Naive thymus-derived CD4-positive, alpha-beta T cell (primary cell): ENCODE measurements at regions not wholly inside any gene's neighbourhood (a gene's known extent, or its start where the extent isn't known, plus 50 kb on each side); places are given as distances from the start of the nearest gene placed in this dataset.

Experiments used
- ATAC-seq: fragments of 150-1000 bp; cut with Tn5 transposase; 2 replicates; pipeline ENCODE4 v1.10.0; 2021; ENCODE audit warnings: mild to moderate bottlenecking, moderate library complexity
- CTCF ChIA-PET: fragments of 350-600 bp; sonication (Branson Sonifier 250); formaldehyde crosslinking; loops from one replicate; lab custom pipeline; 2021; ENCODE audit warnings: antibody characterized with exemption; lab: Charles Lee
- POLR2A ChIA-PET: fragments of 350-600 bp; sonication (Branson Sonifier 250); formaldehyde crosslinking; loops from one replicate; lab custom pipeline; 2021; ENCODE audit warnings: antibody characterized with exemption, inconsistent platforms; lab: Charles Lee
- DNase-seq, 9 donors: peaks; one replicate each; pipeline versions ENCODE4 v3.0.0 to v3.0.0-alpha.2; 2020 to 2022; ENCODE audit warnings: mixed read lengths in 1 of 9
- H3K27ac ChIP-seq: one replicate; pipeline ENCODE4 v1.7.0; 2013; ENCODE audit warnings: mild to moderate bottlenecking, low read depth, low read length, moderate library complexity
- H3K27me3 ChIP-seq, 2 donors: one replicate each; pipeline ENCODE4 v1.7.0; 2013; ENCODE audit warnings: low read length in 2 of 2, mild to moderate bottlenecking in 2 of 2, moderate library complexity in 2 of 2; ENCODE audit not compliant: control insufficient read depth in 2 of 2, insufficient read depth in 2 of 2
- H3K36me3 ChIP-seq, 3 experiments: 1 replicate in 2 of 3; 2 replicates in 1 of 3; pipeline ENCODE4 v1.7.0; 2013; ENCODE audit warnings: low read length in 3 of 3, mild to moderate bottlenecking in 3 of 3, moderate library complexity in 1 of 3; ENCODE audit not compliant: insufficient read depth in 3 of 3, control insufficient read depth in 2 of 3
- H3K4me1 ChIP-seq, 2 donors: one replicate each; pipeline ENCODE4 v1.7.0; 2013; ENCODE audit warnings: low read length in 2 of 2, mild to moderate bottlenecking in 2 of 2, moderate library complexity in 1 of 2; ENCODE audit not compliant: control insufficient read depth in 2 of 2, insufficient read depth in 2 of 2
- H3K4me3 ChIP-seq: 2 replicates; pipeline ENCODE4 v1.7.0; 2013; ENCODE audit warnings: mild to moderate bottlenecking, low read length
- H3K9me3 ChIP-seq, 3 experiments: 1 replicate in 2 of 3; 2 replicates in 1 of 3; pipeline ENCODE4 v1.7.0; 2013; ENCODE audit warnings: low read length in 3 of 3; ENCODE audit not compliant: control insufficient read depth in 2 of 3
- H3K27ac Mint-ChIP-seq, 9 donors: one replicate each; pipeline ENCODE4 v1.8.0; 2020 to 2022; ENCODE audit warnings: mixed read lengths in 9 of 9, mild to moderate bottlenecking in 8 of 9, moderate library complexity in 5 of 9, inconsistent platforms in 2 of 9
- H3K27me3 Mint-ChIP-seq, 5 donors: one replicate each; pipeline ENCODE4 v1.8.0; 2021 to 2022; ENCODE audit warnings: mixed read lengths in 5 of 5, mild to moderate bottlenecking in 1 of 5
- H3K36me3 Mint-ChIP-seq, 5 donors: one replicate each; pipeline ENCODE4 v1.8.0; 2020 to 2022; ENCODE audit warnings: mixed read lengths in 5 of 5, mild to moderate bottlenecking in 3 of 5, inconsistent platforms in 1 of 5
- H3K4me1 Mint-ChIP-seq, 7 donors: one replicate each; pipeline ENCODE4 v1.8.0; 2020 to 2022; ENCODE audit warnings: mixed read lengths in 7 of 7, mild to moderate bottlenecking in 3 of 7, inconsistent platforms in 1 of 7
- H3K4me3 Mint-ChIP-seq, 10 donors: one replicate each; pipeline ENCODE4 v1.8.0; 2020 to 2022; ENCODE audit warnings: mild to moderate bottlenecking in 10 of 10, mixed read lengths in 10 of 10, moderate library complexity in 6 of 10, inconsistent platforms in 2 of 10
- H3K9me3 Mint-ChIP-seq, 11 donors: one replicate each; pipeline ENCODE4 v1.8.0; 2020 to 2022; ENCODE audit warnings: mixed read lengths in 11 of 11, mild to moderate bottlenecking in 4 of 11, inconsistent platforms in 1 of 11, moderate library complexity in 1 of 11
- intact Hi-C, 2 donors: fragments of 100-400 bp; cut with micrococcal nuclease; formaldehyde crosslinking; loops; one replicate each; pipeline ENCODE4 v1.15.1; 2023

DNA sequence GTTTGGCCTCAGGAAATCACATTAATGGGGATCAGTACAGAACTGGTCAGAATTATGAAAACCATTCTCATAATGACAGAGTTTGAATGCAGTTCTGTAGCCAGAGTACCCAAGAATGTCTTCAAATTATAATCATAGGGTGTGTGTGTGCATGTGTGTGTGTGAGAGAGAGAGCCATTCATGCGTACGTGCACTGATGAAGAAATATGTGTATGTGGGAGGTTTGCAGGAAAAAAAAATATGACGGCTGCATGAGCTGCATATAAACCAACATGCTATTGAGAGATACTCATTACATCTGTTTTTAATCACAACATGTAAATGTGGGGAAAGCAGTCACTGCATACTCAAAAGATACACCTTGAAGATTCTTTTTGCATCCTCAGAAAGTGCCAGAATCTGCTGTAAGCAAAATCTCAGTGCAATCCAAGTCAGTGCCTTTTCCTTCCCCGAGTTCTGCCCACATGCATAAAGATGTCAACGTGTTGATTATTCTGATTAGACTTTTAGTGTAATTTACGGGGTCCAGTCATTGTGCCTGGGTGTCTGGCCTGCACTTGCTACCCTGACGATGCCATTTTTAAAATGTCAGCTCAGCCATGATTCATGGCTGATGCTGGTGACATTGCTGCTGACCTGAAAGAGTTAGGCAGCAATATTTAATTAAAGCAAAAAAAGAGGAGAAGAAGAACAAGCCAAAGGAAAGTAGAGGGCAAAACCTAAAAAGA is 378.7 kb upstream of the ZFHX3 start:
- no peak for ATAC-seq
- DNase-seq, result no peak
- H3K36me3 Mint-ChIP-seq, result no peaks in the 10 kb centered on the region
- no peaks in the 10 kb centered on the region for H3K36me3 ChIP-seq
- H3K4me1 ChIP-seq, result no peaks in the 10 kb centered on the region
- H3K27ac ChIP-seq, result no peak overlapping the region
- no peaks in the 10 kb centered on the region for H3K27me3 ChIP-seq
- no peak overlapping the region for H3K27ac Mint-ChIP-seq
- peaks cover 0 to 9% (median 2%) of the 10 kb centered on the region in 11 donors for H3K9me3 Mint-ChIP-seq
- ChIA-PET POLR2A (no interaction called here), CTCF (no interaction called here)
- peaks cover 0 to 2% (median 0%) of the 10 kb centered on the region in 7 donors for H3K4me1 Mint-ChIP-seq
- H3K4me3 ChIP-seq, result no peak overlapping the region
- H3K27me3 Mint-ChIP-seq, result peaks cover 0 to 9% (median 0%) of the 10 kb centered on the region in 5 donors
- no peak overlapping the region for H3K4me3 Mint-ChIP-seq
- no peaks in the 10 kb centered on the region for H3K9me3 ChIP-seq
- intact Hi-C loops, result no loop called here

DNA sequence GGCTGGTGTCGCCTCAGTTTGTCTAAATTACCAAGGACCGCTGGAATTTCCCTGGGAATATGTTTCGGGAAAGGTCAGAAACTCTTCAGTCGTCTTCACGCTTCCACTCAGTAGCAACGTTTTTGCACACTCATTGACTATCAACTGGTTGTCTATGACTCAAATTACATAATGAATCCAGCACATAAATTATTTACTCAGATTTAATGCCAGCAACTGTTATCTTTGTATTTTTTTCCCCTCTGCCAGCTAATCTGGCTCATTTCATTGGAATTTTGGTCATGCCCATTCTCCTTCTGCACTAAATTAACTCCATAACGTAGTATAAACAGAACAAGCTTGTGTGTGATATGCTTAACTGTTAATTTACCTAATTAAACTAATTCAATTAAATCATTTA is 372.7 kb upstream of the ZFHX3 start:
- peaks cover 0 to 9% (median 0%) of the 10 kb centered on the region in 5 donors for H3K27me3 Mint-ChIP-seq
- no peaks in the 10 kb centered on the region for H3K36me3 ChIP-seq

DNA sequence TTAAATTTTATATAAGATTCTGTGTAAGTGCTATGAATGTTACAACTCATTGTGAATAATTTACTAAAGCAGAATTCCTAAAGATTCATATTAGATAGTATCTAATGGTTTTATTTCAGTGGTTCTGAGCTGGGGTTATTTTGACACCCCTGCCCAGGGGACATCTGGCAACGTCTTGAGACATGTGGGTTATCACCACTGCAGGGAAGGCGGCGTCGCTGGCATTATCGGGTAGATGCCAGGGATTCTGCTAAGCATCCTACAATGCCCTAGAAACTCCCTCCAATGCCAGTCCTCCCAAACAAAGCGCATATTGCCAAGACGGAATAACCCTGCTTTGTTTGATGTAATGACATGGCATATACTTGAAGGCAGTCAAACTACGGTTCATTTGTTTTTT is 372.3 kb upstream of the ZFHX3 start:
- Mint-ChIP-seq H3K9me3 (peaks cover 0 to 3% (median 0%) of the 10 kb centered on the region in 11 donors), H3K4me1 (peaks cover 0 to 2% (median 0%) of the 10 kb centered on the region in 7 donors), H3K4me3 (no peak overlapping the region), H3K27ac (no peak overlapping the region), H3K36me3 (no peaks in the 10 kb centered on the region), H3K27me3 (peaks cover 0 to 9% (median 0%) of the 10 kb centered on the region in 5 donors)
- no peak overlapping the region for H3K4me3 ChIP-seq
- no peak for DNase-seq
- H3K27ac ChIP-seq, result no peak overlapping the region
- no peaks in the 10 kb centered on the region for H3K9me3 ChIP-seq
- ATAC-seq, result no peak
- no peaks in the 10 kb centered on the region for H3K4me1 ChIP-seq
- POLR2A ChIA-PET, result no interaction called here
- CTCF ChIA-PET, result no interaction called here
- no peaks in the 10 kb centered on the region for H3K27me3 ChIP-seq
- intact Hi-C loops, result no loop called here
- no peaks in the 10 kb centered on the region for H3K36me3 ChIP-seq

More for the DNA sequence above, 372.7 kb upstream of the ZFHX3 start:
- H3K4me3 ChIP-seq, result no peak overlapping the region
- H3K36me3 Mint-ChIP-seq, result no peaks in the 10 kb centered on the region
- peaks cover 0 to 2% (median 0%) of the 10 kb centered on the region in 7 donors for H3K4me1 Mint-ChIP-seq
- H3K27ac Mint-ChIP-seq, result no peak overlapping the region
- DNase-seq (no peak), ATAC-seq (no peak)
- ChIA-PET CTCF (interaction anchor here (0.6 kb wide), 1 partner anchor 483 kb away, joined by 4 read pairs; no protein-coding TSS in a partner anchor), POLR2A (no interaction called here)
- no peak overlapping the region for H3K27ac ChIP-seq
- H3K4me3 Mint-ChIP-seq, result no peak overlapping the region
- H3K9me3 ChIP-seq, result no peaks in the 10 kb centered on the region
- peaks cover 0 to 3% (median 0%) of the 10 kb centered on the region in 11 donors for H3K9me3 Mint-ChIP-seq
- no peaks in the 10 kb centered on the region for H3K27me3 ChIP-seq
- no peaks in the 10 kb centered on the region for H3K4me1 ChIP-seq
- intact Hi-C loops, result no loop called here

- H3K36me3 Mint-ChIP-seq, result no peaks in the 10 kb centered on the region
- Histone ChIP-seq H3K9me3 (no peaks in the 10 kb centered on the region), H3K4me3 (no peak overlapping the region), H3K4me1 (no peaks in the 10 kb centered on the region), H3K36me3 (no peaks in the 10 kb centered on the region), H3K27me3 (no peaks in the 10 kb centered on the region), H3K27ac (no peak overlapping the region)
- H3K27ac Mint-ChIP-seq, result no peak overlapping the region
- peaks cover 0 to 9% (median 0%) of the 10 kb centered on the region in 5 donors for H3K27me3 Mint-ChIP-seq
- ATAC-seq (no peak), DNase-seq (no peak)
- H3K9me3 Mint-ChIP-seq, result peaks cover 0 to 3% (median 0%) of the 10 kb centered on the region in 11 donors
- no peaks in the 10 kb centered on the region for H3K4me1 Mint-ChIP-seq
- no peak overlapping the region for H3K4me3 Mint-ChIP-seq
- ChIA-PET CTCF (no interaction called here), POLR2A (no interaction called here)
- intact Hi-C loops, result no loop called here
These were observed 370.8 kb upstream of the ZFHX3 start for GRCh38 chr16:73418691-73419090.

- no peak overlapping the region for H3K27ac Mint-ChIP-seq
- ATAC-seq (no peak), DNase-seq (no peak)
- no peaks in the 10 kb centered on the region for H3K4me1 ChIP-seq
- no peaks in the 10 kb centered on the region for H3K36me3 ChIP-seq
- H3K9me3 ChIP-seq, result no peaks in the 10 kb centered on the region
- no peaks in the 10 kb centered on the region for H3K27me3 ChIP-seq
- no peak overlapping the region for H3K27ac ChIP-seq
- ChIA-PET CTCF (no interaction called here), POLR2A (no interaction called here)
- H3K36me3 Mint-ChIP-seq, result no peaks in the 10 kb centered on the region
- intact Hi-C loops, result no loop called here
- H3K4me3 Mint-ChIP-seq, result no peak overlapping the region
- H3K9me3 Mint-ChIP-seq, result peaks cover 0 to 4% (median 0%) of the 10 kb centered on the region in 11 donors
- no peak overlapping the region for H3K4me3 ChIP-seq
- H3K4me1 Mint-ChIP-seq, result no peaks in the 10 kb centered on the region
- peaks cover 0 to 8% (median 0%) of the 10 kb centered on the region in 5 donors for H3K27me3 Mint-ChIP-seq
These were observed 370.1 kb upstream of the ZFHX3 start for GRCh38 chr16:73418051-73418450.

DNA sequence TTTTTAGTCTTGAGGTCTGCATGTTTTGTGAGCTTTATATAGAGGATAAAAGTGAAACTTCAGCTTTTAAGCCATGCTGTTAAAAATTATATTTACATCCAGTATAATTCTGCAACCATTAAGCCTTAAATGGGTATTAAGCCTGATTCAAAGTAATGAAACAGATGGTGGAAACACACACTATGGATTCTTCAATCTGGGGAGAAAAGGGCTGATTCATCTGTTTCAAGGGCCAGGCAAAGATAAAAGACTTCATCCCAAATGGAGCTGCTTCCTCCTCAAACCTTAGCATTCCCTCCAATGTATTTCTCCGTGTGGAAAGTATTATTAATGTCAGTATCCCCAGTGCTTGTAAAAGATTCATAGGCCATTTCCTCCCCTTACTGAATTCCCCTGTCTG is 367.4 kb upstream of the ZFHX3 start:
- Mint-ChIP-seq H3K4me3 (no peak overlapping the region), H3K36me3 (no peaks in the 10 kb centered on the region), H3K27ac (no peak overlapping the region), H3K4me1 (no peaks in the 10 kb centered on the region), H3K27me3 (no peaks in the 10 kb centered on the region), H3K9me3 (peaks cover 0 to 8% (median 0%) of the 10 kb centered on the region in 11 donors)
- intact Hi-C loops, result no loop called here
- ATAC-seq (no peak), DNase-seq (no peak)
- Histone ChIP-seq H3K4me3 (no peak overlapping the region), H3K36me3 (no peaks in the 10 kb centered on the region), H3K9me3 (no peaks in the 10 kb centered on the region), H3K27me3 (no peaks in the 10 kb centered on the region), H3K27ac (no peak overlapping the region), H3K4me1 (no peaks in the 10 kb centered on the region)
- ChIA-PET POLR2A (no interaction called here), CTCF (no interaction called here)

- intact Hi-C loops, result no loop called here
- H3K9me3 ChIP-seq, result no peaks in the 10 kb centered on the region
- Mint-ChIP-seq H3K4me3 (no peak overlapping the region), H3K27ac (no peak overlapping the region), H3K27me3 (peaks cover 0 to 1% (median 0%) of the 10 kb centered on the region in 5 donors), H3K4me1 (no peaks in the 10 kb centered on the region), H3K9me3 (peaks cover 0 to 8% (median 0%) of the 10 kb centered on the region in 11 donors), H3K36me3 (no peaks in the 10 kb centered on the region)
- no peaks in the 10 kb centered on the region for H3K27me3 ChIP-seq
- no peak overlapping the region for H3K4me3 ChIP-seq
- H3K36me3 ChIP-seq, result no peaks in the 10 kb centered on the region
- no peaks in the 10 kb centered on the region for H3K4me1 ChIP-seq
- CTCF ChIA-PET, result no interaction called here
- DNase-seq (no peak), ATAC-seq (no peak)
- no peak overlapping the region for H3K27ac ChIP-seq
- POLR2A ChIA-PET, result no interaction called here
These were observed 366.7 kb upstream of the ZFHX3 start for GRCh38 chr16:73414638-73415037.
